ENCODE measurements at regions not wholly inside any gene's neighbourhood (a gene's known extent, or its start where the extent isn't known, plus 50 kb on each side); places are given as distances from the start of the nearest gene placed in this dataset.

DNA sequence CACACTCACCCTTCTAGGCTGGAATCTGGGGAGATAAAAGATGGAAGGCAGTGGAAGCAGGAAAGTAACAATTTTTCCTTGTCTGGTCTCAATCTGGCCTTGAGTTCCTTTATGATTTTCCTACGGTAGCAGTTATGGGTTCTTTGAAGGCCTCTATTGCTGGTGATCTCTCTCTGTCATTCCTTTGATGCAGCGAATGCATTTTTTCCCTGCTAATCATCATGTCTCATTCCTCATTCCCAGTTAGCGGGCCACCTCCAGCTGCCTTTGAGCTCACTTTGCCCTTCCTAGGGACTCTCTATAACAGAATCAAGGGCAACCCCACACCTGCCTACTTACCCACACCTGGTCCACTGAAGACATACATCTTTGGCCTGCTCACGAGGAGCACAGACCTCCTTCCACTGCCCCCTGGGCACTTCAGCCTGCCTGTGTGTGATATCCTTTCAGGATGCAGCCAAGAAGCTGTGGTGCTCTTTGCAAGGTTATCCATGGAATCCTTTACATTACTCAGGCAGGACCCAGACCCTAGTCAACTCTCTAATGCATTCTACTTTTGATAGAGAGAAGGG is 191.7 kb downstream of the DRD1 start:
- Mint-ChIP-seq H3K4me3 (no peak overlapping the region), H3K4me1 (ENCODE audit: low read depth) (peaks cover 13% of the 10 kb centered on the region), H3K27me3 (peaks cover 7% of the 10 kb centered on the region), H3K9me3 (no peaks in the 10 kb centered on the region), H3K36me3 (ENCODE audit: low read depth) (no peaks in the 10 kb centered on the region), H3K27ac (no peak overlapping the region)

DNA sequence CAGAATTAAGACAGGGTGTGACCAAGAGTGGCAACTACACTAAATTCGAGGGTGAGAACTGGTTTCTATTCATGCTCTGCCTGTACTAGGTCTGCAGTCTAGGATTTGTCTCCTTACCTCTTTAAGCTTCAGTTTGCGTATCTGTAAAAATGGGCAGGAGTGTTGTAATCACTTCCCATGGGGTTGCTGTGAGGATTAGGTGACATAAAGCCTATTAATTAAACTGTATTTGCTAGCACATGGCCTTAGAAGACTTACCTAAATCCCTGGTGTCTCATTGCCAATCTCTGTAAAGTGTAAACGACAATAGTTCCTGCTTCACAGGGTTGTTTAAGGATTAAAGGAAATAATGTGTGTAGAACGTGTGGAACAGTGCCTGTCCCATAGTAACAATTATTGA is 193.6 kb downstream of the DRD1 start:
- H3K4me1 Mint-ChIP-seq (ENCODE audit: low read depth), result peaks cover 31% of the 10 kb centered on the region

DNA sequence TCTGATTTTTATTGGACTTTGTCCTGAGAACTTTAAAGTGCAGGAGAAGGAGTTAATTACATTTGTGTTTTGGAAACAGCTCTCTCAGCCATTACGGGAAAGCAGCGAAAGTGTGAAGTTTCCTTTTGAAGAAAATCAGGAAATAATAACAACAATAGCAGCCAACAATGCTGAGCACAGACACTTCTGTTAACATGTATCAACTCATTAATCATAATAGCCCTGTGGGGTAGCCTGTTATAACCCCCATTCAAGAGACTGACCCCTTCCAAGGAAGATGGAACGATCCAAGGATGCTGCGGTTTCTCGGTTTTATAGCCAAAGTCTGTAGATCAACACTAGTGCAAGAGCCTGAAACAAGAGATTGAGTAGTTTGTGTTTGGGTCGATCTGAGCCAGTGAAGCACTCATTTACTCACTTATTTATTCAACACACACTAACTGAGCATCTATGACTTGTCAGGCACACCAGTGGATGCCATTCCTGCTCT is 195.5 kb downstream of the DRD1 start:
- H3K27ac Mint-ChIP-seq, result no peak overlapping the region
- H3K27me3 Mint-ChIP-seq, result peaks cover 21% of the 10 kb centered on the region
- no peaks in the 10 kb centered on the region for H3K9me3 Mint-ChIP-seq
- no peaks in the 10 kb centered on the region for H3K36me3 Mint-ChIP-seq (ENCODE audit: low read depth)
- H3K4me1 Mint-ChIP-seq (ENCODE audit: low read depth), result peaks cover 24% of the 10 kb centered on the region
- no peak overlapping the region for H3K4me3 Mint-ChIP-seq

More for the DNA sequence above, 193.6 kb downstream of the DRD1 start:
- H3K9me3 Mint-ChIP-seq, result no peaks in the 10 kb centered on the region
- no peak overlapping the region for H3K27ac Mint-ChIP-seq
- H3K36me3 Mint-ChIP-seq (ENCODE audit: low read depth), result no peaks in the 10 kb centered on the region
- H3K27me3 Mint-ChIP-seq, result peaks cover 11% of the 10 kb centered on the region
- H3K4me3 Mint-ChIP-seq, result no peak overlapping the region

DNA sequence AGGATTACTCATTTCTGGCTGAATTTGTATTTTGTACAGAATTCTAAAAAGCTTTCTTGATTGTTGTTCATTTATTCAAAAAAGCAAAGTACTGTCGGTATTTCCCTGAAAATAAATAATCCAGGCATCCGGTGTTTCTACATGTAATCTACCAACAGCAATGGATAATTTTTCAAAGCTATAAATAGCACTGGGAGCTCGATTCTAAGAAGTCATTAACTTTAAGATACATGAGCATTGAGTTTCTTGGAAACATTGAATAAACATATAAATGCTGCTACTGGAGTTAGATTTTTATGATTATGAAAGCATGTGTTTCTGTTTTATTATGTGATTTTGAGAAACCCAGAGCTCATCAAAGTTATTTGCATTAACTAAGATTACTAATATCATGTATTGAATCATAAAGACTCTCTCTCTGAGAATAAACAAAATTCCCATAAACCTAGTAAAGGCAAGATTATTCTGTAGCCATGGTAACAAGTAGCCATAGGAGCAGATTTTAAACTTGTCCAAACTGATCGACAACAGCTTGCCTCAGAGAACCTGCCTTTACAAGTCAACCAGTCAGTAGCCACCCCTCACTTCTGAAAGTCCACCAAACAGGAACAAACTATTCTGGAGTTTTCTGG is 197.0 kb downstream of the DRD1 start:
- no peak overlapping the region for H3K27ac Mint-ChIP-seq
- no peaks in the 10 kb centered on the region for H3K36me3 Mint-ChIP-seq (ENCODE audit: low read depth)
- H3K9me3 Mint-ChIP-seq, result no peaks in the 10 kb centered on the region
- H3K4me3 Mint-ChIP-seq, result no peak overlapping the region
- H3K4me1 Mint-ChIP-seq (ENCODE audit: low read depth), result peaks cover 23% of the 10 kb centered on the region
- H3K27me3 Mint-ChIP-seq, result peaks cover 21% of the 10 kb centered on the region

DNA sequence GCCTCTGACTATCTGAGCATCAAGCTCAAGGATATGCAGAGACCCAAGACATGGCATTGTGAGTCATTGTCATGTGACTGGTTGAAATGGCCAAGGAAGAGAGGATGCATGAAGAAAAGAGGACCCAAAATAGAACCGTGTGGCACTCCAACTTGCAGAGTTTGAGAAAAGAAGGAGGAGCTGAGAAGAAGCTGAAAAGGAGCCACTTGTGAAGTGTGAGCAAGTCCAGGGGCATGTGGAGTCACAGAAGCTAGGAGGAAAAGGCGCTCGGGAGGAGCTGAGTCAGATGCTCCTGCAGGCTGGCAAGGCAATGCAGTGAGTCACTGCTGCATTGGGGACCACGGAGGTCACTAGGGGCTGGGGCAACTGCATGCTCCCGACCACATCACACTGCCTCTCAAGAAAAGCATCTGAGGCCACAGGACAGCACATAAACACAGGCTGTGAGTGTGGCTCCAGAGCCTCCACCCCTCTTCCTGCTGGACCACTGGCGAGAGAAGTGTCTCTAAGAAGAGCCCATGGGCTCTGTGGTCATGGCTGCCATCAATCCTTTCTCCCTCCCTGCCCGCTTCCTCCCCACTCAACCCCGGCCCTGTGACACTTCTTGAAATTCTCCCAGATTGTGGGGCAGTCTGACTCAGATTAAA is 197.6 kb downstream of the DRD1 start:
- Mint-ChIP-seq H3K27ac (no peak overlapping the region), H3K36me3 (ENCODE audit: low read depth) (no peaks in the 10 kb centered on the region), H3K4me1 (ENCODE audit: low read depth) (peaks cover 23% of the 10 kb centered on the region), H3K27me3 (peaks cover 25% of the 10 kb centered on the region), H3K9me3 (no peaks in the 10 kb centered on the region), H3K4me3 (no peak overlapping the region)

DNA sequence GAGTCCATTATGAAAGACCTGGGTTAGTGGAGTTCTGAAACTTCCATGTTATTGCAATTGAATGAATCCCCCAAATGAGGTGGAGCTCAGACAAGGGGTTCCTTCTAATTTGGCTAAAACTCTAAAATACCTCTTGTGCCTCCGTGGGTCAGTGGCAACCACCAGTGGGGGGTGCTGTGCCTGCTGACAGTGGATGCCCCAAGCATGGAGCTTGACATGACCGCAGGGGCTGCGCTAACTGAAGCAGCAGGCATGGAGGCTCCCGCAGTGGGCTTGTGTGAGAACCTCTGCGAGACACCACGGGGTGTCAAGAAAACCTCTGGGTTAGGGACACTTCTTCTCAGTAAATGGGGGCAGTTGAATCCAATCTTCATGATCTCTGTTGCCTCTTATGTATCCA is 200.5 kb downstream of the DRD1 start:
- Mint-ChIP-seq H3K27ac (no peak overlapping the region), H3K4me3 (no peak overlapping the region), H3K36me3 (ENCODE audit: low read depth) (no peaks in the 10 kb centered on the region)

GRCh38 chr5:175242207-175242606 is 201.8 kb downstream of the DRD1 start:
- peaks cover 37% of the 10 kb centered on the region for H3K27me3 Mint-ChIP-seq
- no peak overlapping the region for H3K27ac Mint-ChIP-seq
- peaks cover 19% of the 10 kb centered on the region for H3K4me1 Mint-ChIP-seq (ENCODE audit: low read depth)
- no peaks in the 10 kb centered on the region for H3K9me3 Mint-ChIP-seq
- H3K4me3 Mint-ChIP-seq, result no peak overlapping the region
- no peaks in the 10 kb centered on the region for H3K36me3 Mint-ChIP-seq (ENCODE audit: low read depth)

More for the DNA sequence above, 200.5 kb downstream of the DRD1 start:
- Mint-ChIP-seq H3K9me3 (no peaks in the 10 kb centered on the region), H3K27me3 (peaks cover 35% of the 10 kb centered on the region), H3K4me1 (ENCODE audit: low read depth) (peaks cover 23% of the 10 kb centered on the region)

GRCh38 chr5:175238326-175238725 is 205.7 kb downstream of the DRD1 start:
- Mint-ChIP-seq H3K9me3 (no peaks in the 10 kb centered on the region), H3K27ac (no peak overlapping the region), H3K4me1 (ENCODE audit: low read depth) (no peaks in the 10 kb centered on the region), H3K4me3 (no peak overlapping the region), H3K27me3 (peaks cover 28% of the 10 kb centered on the region), H3K36me3 (ENCODE audit: low read depth) (no peaks in the 10 kb centered on the region)

- H3K27me3 Mint-ChIP-seq, result peaks cover 32% of the 10 kb centered on the region
- no peaks in the 10 kb centered on the region for H3K4me1 Mint-ChIP-seq (ENCODE audit: low read depth)
- H3K4me3 Mint-ChIP-seq, result no peak overlapping the region
- H3K36me3 Mint-ChIP-seq (ENCODE audit: low read depth), result no peaks in the 10 kb centered on the region
- H3K9me3 Mint-ChIP-seq, result no peaks in the 10 kb centered on the region
- no peak overlapping the region for H3K27ac Mint-ChIP-seq
Measured at GRCh38 chr5:175236176-175236575, 207.8 kb downstream of the DRD1 start.

GRCh38 chr5:175235251-175235960 is 208.6 kb downstream of the DRD1 start:
- H3K27me3 Mint-ChIP-seq, result peaks cover 28% of the 10 kb centered on the region

GRCh38 chr5:175230299-175230698 is 213.7 kb downstream of the DRD1 start:
- H3K9me3 Mint-ChIP-seq, result no peaks in the 10 kb centered on the region
- no peaks in the 10 kb centered on the region for H3K4me1 Mint-ChIP-seq (ENCODE audit: low read depth)
- no peaks in the 10 kb centered on the region for H3K36me3 Mint-ChIP-seq (ENCODE audit: low read depth)
- H3K4me3 Mint-ChIP-seq, result no peak overlapping the region
- peaks cover 17% of the 10 kb centered on the region for H3K27me3 Mint-ChIP-seq
- H3K27ac Mint-ChIP-seq, result no peak overlapping the region

More at GRCh38 chr5:175235251-175235960, 208.6 kb downstream of the DRD1 start:
- no peak overlapping the region for H3K4me3 Mint-ChIP-seq
- H3K27ac Mint-ChIP-seq, result no peak overlapping the region
- no peaks in the 10 kb centered on the region for H3K4me1 Mint-ChIP-seq (ENCODE audit: low read depth)
- H3K36me3 Mint-ChIP-seq (ENCODE audit: low read depth), result no peaks in the 10 kb centered on the region
- H3K9me3 Mint-ChIP-seq, result no peaks in the 10 kb centered on the region

DNA sequence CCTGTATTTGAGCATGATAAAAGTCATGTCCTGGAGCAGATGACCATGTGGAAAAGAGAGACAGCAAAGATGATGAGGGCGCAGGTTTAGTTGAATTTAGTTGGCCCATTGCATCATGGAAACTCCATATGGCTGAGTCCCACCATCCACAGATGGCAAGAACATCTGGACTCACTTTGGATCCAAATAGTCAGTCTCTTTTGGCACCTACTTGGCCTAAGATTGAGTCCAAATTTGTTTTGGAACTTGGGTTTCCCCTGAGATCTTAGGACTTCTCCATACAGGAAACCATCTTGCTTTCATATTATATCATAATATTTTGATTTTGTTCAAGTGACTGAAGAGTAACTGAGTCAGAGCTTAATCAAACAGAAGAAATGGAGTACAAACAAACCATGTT is 217.5 kb downstream of the DRD1 start:
- no peaks in the 10 kb centered on the region for H3K4me1 Mint-ChIP-seq (ENCODE audit: low read depth)
- H3K36me3 Mint-ChIP-seq (ENCODE audit: low read depth), result no peaks in the 10 kb centered on the region
- no peak overlapping the region for H3K4me3 Mint-ChIP-seq
- peaks cover 9% of the 10 kb centered on the region for H3K27me3 Mint-ChIP-seq
- H3K9me3 Mint-ChIP-seq, result no peaks in the 10 kb centered on the region
- no peak overlapping the region for H3K27ac Mint-ChIP-seq

GRCh38 chr5:175223291-175223690 is 220.7 kb downstream of the DRD1 start:
- no peaks in the 10 kb centered on the region for H3K36me3 Mint-ChIP-seq (ENCODE audit: low read depth)
- H3K27me3 Mint-ChIP-seq, result peaks cover 12% of the 10 kb centered on the region
- H3K4me3 Mint-ChIP-seq, result no peak overlapping the region
- no peak overlapping the region for H3K27ac Mint-ChIP-seq
- H3K9me3 Mint-ChIP-seq, result no peaks in the 10 kb centered on the region
- H3K4me1 Mint-ChIP-seq (ENCODE audit: low read depth), result no peaks in the 10 kb centered on the region

- H3K4me3 Mint-ChIP-seq, result no peak overlapping the region
- no peak overlapping the region for H3K27ac Mint-ChIP-seq
- peaks cover 12% of the 10 kb centered on the region for H3K27me3 Mint-ChIP-seq
- no peaks in the 10 kb centered on the region for H3K36me3 Mint-ChIP-seq (ENCODE audit: low read depth)
- H3K4me1 Mint-ChIP-seq (ENCODE audit: low read depth), result no peaks in the 10 kb centered on the region
- no peaks in the 10 kb centered on the region for H3K9me3 Mint-ChIP-seq
Measured at GRCh38 chr5:175222621-175223020, 221.4 kb downstream of the DRD1 start.

DNA sequence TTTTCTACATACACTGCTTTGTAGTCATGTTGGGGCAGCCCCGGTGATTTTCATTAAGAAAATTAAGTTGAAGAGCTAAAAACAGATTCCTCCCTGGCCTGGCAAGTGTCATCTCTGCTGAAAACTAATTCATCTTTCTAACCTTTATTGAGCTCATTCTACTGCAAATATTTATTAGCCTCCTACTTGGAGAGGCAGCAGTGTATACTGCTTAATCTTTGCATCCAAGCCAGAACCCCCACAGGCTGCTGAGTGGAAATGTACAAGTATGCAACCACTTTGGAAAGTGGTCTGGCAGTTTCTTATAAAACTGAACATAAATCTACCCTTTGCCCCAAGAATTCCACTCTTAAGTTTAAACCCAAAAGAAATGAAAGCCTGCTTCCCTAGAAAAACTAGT is 223.4 kb downstream of the DRD1 start:
- H3K9me3 Mint-ChIP-seq, result no peaks in the 10 kb centered on the region
- H3K27ac Mint-ChIP-seq, result no peak overlapping the region
- H3K27me3 Mint-ChIP-seq, result peaks cover 9% of the 10 kb centered on the region
- H3K4me1 Mint-ChIP-seq (ENCODE audit: low read depth), result no peaks in the 10 kb centered on the region
- no peak overlapping the region for H3K4me3 Mint-ChIP-seq
- H3K36me3 Mint-ChIP-seq (ENCODE audit: low read depth), result no peaks in the 10 kb centered on the region

All from stimulated activated naive CD8-positive, alpha-beta T cell treated with anti-CD3 and anti-CD28 coated beads, Interleukin-15, Interleukin-2, amounts not matched to agents 100 ng/mL and 50 ng/mL, for 24 hours (primary cell).